GOT3 (cell line): ENCODE measurements at regions not wholly inside any gene's neighbourhood (a gene's known extent, or its start where the extent isn't known, plus 50 kb on each side); places are given as distances from the start of the nearest gene placed in this dataset.

Experiments
- DNase-seq: peaks from one replicate; lab custom pipeline; 2025; ENCODE audit warnings: mixed read lengths; lab: John Stamatoyannopoulos, UW

DNA sequence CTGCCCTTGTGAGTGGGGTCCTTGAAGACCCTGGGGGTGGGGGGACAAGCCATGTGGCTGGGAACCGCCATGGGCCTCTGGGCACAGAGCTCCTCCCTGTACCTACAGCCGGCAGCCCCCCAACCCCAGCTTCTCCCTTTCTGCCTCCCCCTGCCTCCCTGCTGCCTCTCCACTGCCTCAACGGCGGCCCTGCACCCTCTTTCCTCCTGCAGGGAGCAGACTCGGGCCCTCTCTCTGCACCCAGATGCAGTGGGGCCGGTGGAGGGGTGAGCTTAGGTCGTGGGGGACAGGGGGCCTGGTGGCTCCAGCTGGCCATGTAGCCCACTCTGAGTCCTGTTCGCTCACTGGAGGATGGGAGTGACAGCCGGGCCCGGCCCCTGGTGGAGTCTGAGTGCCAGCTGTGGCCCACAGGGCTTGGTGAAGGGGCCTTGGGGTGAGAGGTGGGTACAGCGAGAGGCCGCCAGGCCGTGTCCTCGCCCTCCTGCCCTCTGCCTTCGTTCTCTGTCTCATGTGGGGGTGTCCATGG lies 139.3 kb upstream of the COL5A1 start:
- DNase-seq = no peak

DNA sequence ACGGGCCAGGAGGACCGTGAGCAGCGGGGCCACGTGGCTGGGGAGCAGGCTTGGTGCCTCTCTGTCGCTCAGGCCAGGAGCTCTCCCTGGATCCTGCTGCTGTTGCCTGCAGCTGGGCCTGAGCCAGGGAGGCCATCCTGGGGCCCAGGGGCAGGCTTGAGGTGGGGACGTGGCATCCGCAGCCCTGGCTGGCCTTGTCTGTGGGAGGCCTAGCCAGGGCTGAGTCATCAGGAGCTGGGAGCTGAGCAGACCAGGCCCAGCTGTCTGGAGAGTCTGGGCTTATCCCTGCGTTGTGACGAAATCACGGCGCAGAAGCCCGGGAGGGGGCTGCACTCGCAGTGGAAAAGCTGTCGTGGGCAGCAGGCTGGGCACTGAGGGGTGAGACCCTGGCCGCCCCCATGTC lies 138.8 kb upstream of the COL5A1 start:
- peak; percentile 72 for DNase-seq

DNA sequence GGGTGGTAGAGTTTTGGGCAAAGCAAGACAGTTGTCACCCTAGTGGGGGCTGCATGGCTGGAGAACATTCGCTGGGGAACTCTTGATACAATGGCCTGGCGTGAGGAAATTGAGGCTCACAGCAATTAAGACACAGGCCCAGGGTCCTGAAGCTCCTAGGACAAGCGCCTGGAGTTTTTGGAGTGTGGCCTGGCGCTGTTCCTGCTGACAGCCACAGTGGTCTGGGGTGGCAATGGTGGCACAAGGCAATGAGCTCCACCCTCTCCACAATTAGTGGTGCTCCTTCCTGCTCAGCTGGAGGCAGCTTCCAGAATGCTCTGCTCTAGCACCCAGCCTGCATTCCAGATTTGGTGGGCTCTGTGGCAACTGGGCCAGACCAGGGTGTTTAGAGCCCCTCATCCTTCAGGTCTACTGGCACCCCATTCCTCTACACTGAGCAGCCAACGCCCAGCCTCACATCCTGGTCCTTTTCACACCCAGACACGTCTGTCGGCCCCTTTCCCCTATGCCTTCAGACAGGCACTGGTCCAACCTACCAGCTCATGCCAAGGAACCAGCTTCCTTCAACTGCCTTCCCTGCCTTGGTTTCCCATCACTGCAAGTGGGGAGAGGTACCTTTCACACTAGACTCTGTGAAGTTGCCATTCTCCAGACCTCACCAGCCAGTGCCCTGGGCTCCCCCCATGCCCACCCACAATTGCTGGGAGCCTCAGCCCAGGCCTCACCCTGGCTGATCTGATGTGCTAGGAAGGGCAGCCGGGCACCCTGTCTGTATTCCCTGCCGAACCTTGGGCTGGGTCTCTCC lies 138.1 kb upstream of the COL5A1 start:
- DNase-seq = no peak

DNA sequence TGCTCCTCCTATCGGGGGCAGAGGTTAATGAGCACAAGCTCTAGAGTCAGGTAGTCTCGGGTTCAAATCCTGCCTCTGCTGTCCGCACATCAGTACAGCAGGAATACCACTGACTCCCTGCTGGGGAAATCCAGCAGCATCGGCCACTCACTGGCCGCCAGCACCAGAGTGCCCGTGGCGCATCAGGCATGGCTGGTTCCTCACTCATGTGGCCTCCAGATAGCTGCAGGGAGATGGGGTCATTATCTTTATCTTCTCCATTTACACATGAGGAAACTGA lies 137.6 kb upstream of the COL5A1 start:
- DNase-seq = no peak

DNA sequence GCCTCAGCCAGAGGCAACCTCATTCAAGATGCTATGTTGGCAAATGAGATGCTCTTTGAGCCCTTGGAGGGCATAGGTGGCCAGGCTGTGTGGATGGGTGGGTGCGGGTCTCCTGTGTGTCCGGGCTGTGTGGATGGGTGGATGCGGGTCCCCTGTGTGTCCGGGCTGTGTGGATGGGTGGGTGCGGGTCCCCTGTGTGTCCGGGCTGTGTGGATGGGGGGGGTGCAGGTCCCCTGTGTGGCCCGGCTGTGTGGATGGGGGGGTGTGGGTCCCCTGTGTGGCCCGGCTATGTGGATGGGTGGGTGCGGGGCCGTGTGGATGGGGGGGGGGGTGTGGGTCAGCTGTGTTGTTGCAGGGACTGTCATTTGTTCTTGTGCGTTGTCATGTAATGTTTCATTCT lies 136.6 kb upstream of the COL5A1 start:
- no peak for DNase-seq

DNA sequence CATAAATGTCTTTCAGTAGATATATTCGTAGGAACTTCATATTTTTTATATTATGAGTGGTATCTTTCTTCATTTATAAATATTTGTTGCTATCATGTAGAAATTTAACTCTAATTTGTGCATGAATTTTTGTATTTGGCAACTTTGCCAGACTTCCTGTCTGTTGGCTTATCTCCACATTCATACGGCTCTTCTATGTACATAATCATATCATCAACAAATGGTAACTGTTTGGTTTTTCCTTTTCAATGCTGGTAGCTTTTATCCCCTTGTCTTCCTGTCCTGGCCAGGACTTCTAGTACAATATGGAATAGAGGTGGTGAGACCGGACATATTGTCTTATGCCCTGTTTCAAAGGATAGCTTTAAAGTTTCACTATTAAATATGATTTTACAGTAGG lies 132.3 kb upstream of the COL5A1 start:
- no peak for DNase-seq

DNA sequence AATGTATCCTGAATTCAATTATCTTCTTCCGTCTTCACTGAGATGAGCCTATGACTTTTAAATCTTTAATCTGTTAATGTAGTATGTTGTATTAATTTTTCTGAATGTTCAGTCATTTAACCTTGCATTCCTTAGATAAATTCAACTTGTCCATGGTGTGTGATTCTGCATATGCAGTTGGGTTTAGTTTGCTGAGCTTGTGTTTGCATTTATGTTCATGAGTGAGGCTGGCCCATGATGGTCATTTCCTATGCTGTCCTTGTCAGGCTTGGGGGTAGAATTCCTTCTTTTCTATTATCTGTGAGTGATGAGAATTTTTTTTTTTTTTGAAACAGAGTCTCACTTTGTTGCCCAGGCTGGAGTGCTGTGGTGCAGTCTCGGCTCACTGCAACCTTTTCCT lies 131.8 kb upstream of the COL5A1 start:
- no peak for DNase-seq

DNA sequence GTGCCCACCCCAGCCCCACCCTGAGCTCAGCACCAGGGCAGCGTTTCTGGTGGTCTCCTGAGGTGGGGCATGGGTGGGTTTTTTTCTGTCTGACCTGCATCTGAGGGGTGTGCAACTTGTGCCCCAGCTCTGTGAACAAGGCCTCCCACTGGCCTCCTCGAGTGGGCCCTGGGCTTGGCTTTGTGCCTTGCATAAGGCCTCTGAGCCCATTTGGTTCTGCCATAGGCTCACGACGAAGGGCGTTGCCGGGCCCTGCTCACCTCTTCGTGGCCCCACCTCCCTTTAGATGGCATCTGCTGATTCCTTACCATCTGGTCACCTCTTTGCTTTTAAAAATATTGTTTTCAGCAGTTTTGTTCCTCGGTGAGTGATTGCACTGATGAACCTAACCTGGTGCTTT lies 127.1 kb upstream of the COL5A1 start:
- DNase-seq = no peak

DNA sequence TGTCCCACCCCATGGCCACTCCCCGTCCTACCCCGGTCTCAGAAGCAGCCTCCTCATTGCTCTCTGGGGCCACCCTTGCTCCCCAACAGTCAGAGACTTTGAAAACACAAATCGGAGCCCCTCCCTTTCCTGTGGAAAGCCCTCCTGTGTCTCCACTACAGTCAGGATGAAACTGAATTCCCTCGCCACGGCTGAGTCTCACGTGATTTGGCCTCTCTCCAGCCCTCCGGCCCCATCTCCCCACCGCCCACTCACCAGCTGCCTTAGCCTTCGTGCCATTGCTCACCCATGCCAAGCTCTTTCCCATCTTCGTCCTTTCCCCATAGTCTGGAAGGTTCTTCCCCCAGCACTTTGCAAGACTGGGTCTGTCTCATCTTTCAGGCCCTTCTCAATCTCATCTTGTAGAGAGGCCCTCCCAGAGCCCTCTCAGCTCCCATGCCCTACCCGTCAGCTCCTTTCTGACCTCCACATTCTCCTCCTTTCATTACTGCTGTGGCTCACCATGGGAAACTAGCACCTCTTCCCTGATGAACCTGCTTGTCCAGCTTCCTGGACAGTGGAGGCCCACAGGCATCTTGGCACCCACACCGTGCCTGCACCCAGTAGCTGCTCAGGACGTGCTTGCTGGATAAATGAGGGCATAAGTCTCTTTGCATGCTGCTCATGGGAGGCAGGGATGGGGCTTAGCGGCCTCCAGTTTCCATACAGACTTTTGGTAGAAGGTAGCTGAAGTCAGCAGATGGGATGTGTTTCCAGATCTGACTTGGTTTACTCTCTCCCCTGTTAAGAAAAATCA lies 126.4 kb upstream of the COL5A1 start:
- no peak for DNase-seq

DNA sequence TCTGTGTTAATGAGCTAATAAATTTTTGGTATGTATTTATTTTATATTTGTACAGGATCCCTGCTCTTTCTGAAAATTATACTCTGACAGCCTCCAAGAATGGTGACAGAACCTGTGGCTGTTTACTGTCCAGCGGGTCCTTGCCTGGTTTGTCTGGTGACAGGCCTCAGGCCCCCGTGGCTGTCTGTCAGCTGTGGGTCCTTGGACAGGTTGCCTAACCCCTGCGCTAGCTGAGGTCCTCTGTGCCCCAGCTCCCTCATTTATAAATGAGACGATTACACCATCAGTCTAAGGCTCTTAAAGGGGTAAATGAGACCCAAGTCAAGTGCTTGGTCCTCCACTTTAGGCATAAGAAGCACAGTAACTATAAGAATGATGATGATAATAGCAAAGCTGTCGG lies 125.1 kb upstream of the COL5A1 start:
- DNase-seq = no peak

DNA sequence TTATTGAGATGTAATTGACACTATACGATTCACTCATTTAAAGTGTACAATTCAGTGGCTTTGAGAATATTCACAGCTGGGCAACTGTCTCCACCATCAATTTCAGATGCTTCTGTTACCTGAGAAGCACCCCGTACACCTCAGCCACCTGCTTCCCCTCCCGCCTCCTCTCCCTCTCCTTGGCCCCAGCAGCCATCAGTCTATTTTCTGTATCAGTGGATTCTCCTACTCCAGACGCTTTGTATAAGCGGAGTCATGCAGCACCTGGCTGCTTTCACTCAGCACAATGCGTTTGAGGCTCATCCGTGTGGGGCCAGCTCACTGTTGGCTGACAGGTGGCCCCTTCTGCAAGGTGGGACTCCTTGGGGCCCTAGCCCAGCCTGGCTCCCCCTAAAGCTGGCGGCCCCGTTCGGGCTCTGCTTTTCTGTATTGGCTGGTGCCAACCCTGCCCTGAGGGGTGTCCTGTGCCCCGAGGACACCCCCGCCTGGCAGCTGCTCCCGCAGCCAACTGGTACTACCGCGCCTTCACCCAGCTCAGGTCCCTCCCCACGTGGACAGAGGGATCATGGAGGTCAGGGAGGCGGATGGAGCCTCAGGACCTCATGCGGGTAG lies 124.4 kb upstream of the COL5A1 start:
- no peak for DNase-seq

DNA sequence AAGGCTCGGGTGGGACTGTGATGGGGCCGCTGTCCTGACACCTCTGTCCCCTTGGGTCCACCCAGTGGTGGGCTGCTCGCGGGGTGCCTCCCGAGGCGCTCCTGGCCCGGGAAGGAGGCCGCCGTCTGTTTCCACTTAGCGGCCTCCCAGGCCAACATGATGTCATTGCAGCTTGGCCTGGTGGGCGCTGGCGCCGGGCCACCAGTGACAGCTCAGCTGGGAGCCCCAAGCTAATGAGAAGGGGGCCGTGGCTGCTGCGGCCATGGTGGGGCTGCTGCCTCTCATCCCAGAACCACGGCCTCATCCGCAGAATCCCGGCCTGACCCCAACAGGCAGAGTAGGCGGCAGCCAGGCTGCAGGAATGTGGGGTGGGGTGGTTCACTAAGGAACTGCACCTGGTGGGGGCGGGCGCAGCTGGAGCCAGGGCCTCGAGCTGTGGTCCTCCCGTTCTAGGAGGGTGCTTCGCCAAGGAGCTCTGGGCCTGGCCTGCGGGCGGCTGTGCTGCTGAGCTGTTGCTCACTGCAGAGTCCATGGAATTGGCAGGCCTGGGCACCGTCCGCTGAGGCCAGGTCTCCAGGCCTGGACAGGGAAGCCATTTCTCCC lies 123.5 kb upstream of the COL5A1 start:
- no peak for DNase-seq

DNA sequence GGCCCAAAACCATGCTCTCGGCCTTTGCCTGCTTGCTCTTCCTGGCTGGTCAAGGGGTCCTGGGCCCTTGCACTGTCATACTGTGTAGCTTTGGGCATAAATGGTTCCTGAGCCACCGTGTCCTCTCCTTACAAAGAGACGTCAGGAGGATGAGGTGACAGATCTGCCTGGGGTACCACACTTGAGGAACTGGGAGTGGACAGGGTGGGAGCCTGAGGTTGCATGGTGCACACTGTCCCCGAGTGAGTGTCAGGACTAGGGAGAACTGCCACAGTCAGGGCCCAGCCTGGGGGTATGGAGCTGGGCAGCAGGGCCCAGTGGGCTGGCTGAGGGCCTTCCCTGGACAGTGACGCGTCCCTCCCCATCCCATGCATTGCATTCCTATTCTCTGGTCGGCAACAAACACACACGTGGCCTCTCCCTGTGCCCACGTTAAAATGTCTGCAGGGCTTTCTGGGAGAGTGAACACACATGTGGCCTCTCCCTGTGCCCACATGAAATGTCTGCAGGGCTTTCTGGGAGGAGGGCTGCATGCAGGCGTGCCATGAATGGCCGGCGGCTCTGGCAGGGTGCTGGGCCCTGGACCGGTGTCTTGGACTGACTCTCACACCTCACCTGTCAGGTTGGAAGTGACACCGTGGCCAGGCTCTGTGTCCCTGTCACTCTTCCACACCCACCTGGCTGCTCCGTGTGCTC lies 122.1 kb upstream of the COL5A1 start:
- no peak for DNase-seq

DNA sequence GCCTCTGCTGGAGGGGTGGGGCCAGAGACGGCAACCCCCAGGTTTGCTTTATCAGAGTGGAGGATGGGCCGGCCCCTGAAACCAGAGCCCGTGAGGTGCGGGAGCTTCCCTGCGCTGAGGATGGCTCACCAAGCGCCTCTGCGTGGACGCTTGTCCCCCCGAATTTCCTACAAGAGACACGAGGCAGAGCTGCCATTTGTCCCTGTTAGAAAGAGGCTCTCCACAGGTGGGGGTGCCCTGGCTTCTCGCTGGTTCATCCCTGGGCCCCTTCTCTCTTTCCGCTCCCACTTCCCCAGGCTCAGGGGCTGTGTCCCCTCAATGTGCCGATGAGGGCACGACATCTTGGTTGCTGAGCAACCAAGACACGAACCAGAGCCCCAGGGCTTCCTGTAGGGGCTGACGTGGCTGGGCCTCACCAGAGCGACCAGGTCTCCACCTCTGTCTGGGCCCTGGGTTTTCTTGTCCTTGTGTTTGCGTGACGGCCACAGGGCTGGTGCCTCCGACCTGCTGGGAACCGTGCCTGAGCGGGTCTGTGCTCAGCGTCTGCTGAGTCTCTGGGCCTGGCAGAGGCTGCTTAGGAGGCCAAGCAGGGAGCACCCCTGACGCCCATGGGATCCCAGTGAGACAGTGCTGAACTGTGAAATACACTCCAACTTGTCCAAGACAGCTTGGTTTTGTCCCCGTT lies 119.6 kb upstream of the COL5A1 start:
- DNase-seq = no peak

DNA sequence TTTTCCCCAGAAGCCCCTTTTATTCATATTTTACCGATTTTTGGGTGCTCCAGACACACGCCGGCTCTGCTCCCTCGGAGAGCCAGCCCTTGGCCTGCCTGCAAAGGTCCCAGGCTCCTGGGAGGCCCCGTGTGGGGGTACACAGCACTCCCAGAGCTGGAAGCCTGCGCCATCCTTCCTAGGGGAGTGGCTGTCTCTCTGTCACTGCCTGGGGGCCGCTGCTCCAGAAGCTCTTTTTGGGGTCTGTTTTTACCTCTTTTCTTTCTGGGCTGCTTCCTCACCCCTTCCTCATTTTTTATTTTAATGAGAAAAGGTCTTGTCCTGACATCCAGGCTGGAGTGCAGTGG lies 119.1 kb upstream of the COL5A1 start:
- DNase-seq = no peak

DNA sequence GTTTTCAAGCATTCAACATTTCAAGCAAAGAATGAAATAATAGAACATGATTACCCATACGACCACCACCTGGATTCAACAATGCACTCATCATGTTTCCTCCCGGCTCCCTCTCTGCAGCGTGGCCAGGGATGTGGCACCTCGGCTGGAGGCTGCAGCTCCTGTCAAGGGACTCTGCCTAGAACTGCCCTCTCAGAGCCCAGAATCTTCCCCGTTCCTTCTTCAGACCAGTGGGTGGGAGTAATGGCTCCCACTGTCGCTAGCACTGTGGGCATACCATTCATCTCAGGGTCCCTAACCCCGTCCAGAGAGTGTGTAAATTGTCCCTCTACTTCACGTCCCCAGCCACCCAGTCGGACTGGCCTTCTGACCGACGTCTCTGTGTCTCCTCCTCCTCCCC lies 118.6 kb upstream of the COL5A1 start:
- DNase-seq = no peak

DNA sequence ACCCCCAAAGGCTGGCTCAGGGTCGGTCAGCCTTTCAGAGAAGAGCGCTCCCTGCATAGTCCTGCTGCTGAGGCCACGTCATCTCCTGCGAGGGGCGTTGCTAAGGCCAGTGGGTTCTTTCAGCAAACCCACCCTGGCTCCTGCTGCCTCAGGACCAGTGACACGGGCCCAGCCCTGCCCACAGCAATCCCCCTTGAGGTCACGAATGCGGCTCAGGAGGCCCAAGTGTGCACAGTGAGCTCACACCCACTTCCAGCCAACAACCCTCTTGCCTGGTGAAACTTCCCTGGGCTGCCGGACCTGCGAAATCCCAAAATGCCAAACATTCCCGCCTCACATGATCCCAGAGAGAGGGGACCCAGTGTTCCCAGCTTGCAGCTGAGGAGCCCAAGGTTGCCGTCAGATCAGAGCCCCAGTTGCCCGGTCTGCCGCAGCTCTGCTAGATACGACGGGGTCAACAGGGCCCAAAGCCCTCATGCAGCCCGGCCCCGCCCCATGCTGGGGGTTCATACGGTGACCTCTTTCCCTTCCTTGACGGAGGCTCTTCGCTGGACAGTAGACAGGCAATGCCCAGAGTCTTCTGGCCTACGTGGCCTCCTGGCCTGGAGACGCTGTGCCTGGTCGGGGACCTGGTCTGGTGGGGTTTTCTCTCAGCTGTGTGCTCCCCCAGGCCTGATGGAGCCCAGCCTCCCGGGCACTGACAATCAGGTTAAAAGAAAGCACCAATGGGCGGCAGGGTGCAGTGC lies 116.4 kb upstream of the COL5A1 start:
- no peak for DNase-seq

DNA sequence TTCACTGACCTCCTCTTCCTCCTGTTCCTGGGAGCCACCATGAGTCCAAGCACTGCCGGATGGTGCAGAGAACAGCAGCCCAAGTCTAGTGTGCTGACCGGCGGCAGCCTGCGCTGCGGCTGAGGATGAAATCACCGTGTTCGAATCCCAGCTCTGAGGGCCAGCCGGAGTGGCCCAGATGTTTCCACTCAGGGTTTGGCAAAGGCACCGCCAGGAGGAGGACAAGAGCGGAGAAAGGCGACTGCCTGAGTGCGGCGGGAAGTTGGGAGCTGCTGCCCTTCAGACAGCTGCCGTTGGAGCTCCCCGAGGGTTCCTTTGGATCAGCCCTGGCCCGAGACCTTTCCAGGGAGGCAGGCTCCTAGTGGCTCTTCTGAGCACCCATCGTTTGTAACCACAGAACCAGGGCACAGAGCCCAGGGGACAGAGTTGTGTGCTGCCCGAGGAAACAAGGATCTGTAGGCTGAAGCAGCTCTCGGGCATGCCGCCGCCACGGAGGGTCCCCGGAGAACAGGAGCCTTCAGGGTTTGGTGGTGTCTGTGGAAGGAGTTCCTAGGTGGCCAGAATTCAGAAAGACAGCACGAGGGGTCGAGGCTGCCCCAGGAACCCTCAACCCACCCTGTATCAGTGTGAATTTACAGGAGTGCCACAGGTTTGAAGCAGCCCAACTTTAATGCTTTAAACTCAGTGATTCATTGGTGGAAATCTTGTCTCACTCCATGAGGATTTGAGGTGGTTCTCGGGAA lies 115.6 kb upstream of the COL5A1 start:
- no peak for DNase-seq

DNA sequence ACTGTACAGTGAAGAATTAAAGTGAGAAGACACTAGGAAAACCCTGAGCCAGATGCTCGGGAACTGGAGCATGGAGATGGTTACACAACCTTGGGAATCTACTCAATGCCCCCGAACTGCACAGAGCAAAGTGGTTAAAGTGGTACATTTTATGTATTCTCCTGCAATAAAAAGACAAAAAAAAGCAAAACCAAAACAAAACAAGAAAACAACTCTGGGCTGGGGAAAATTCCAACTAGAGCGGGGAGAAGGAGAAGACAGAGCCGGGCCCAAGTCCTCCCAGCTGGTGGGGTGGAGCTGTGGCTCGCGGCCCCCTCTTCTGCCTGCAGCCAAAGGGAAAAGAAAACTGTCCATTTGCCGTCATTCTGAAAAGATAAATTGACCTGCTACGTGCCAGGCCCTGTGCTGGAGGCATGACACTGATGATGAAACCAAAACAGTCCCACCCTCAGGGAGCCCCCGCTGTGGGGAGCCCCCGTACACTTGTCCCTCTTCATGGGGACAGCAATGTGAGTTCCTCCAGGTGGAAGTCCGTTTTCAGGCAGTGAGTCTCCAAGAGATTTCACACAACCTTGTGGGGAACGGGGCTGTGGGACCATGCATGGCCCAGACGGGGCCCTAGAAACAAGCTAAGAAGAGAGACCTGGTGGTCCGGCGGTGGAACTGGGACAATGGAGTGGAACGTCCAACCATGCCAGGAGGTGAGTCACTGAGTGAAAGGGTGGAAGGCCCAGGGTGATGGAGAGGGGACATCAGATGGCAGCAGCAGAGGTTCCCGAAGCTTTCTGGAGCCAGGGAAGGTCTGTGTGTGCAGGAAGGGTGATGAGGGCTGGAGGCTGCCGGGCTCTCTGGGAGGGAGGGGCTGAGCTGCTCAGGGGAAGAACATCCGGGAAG lies 114.8 kb upstream of the COL5A1 start:
- no peak for DNase-seq
